Prostate gland (tissue), 2 donors: ENCODE measurements at regions not wholly inside any gene's neighbourhood (a gene's known extent, or its start where the extent isn't known, plus 50 kb on each side); places are given as distances from the start of the nearest gene placed in this dataset.

ENCODE experiments used
- DNase-seq: peaks from one replicate; pipeline ENCODE4 v3.0.0-alpha.2; 2019; ENCODE audit warnings: low spot score
- H3K27ac ChIP-seq, 2 donors: fragments of 200-600 bp; sonication (generic); 2 replicates each; pipeline ENCODE4 v1.5.1; 2017 to 2019
- H3K27me3 ChIP-seq: fragments of 200-600 bp; sonication (generic); replicated peaks from 2 replicates; pipeline ENCODE4 v1.5.1; 2019; ENCODE audit not compliant: insufficient read depth
- H3K36me3 ChIP-seq, 2 donors: fragments of 200-600 bp; sonication (generic); 1 replicate in 1 of 2; 2 replicates in 1 of 2; pipeline versions ENCODE4 v1.5.1 to v1.8.1; 2017 to 2019
- H3K4me1 ChIP-seq: fragments of 200-600 bp; sonication (generic); replicated peaks from 2 replicates; pipeline ENCODE4 v1.5.1; 2019
- H3K4me3 ChIP-seq, 2 donors: fragments of 200-600 bp; sonication (generic); 2 replicates each; pipeline ENCODE4 v1.5.1; 2017 to 2019
- H3K9me3 ChIP-seq: fragments of 200-600 bp; sonication (generic); 2 replicates; pipeline ENCODE4 v1.5.1; 2017
- POLR2A ChIP-seq: fragments of 450-650 bp; IDR thresholded peaks from one replicate; pipeline ENCODE4 v1.6.1; 2016; ENCODE audit warnings: antibody characterized with exemption, mild to moderate bottlenecking
- POLR2AphosphoS5 ChIP-seq: sonication (generic); formaldehyde crosslinking; IDR thresholded peaks from one replicate; pipeline ENCODE4 v1.6.1; 2017; ENCODE audit warnings: antibody characterized with exemption
- WGBS: methylation state at CpG from one replicate; pipeline ENCODE4 v1.1.5; 2018; 5-methylcytosine and 5-hydroxymethylcytosine counted together
- intact Hi-C: fragments of 100-400 bp; cut with DNase I; formaldehyde crosslinking; loops from one replicate; pipeline ENCODE4 v1.14.2; 2022
- TF ChIP-seq, protein P1 (sequence below), 4 experiments: fragments of 200-600 bp in 2 of 4; fragments of 450-650 bp in 2 of 4; sonication (generic) in 2 of 4; IDR thresholded peaks; 1 replicate in 3 of 4; 2 replicates in 1 of 4; pipeline ENCODE4 v1.5.1; 2016 to 2019; ENCODE audit warnings: antibody characterized with exemption in 4 of 4, mild to moderate bottlenecking in 2 of 4, moderate library complexity in 2 of 4

DNA sequence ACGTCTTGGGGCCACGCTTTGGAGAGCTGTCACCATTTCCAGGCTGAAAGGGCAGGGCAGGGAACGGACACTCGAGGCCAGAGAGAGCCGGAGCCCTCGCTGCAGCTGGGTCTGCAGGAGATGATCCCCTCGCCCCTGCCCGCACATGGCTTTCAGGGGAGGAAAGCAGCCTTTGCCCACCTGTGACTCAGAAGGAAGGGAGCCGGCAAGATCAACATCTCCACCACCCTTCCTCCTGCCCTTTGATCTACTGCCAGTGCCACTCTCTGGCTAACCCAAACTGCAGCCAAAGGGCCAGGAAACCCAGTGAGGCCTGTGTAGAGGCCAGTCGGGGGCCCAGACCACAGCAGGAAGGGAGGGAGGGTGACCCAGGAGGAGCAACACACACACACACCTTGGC, 137.1 kb upstream of the ERCC6L2 start:
- WGBS, result 92% methylated on average over 10 of the region's 10 CpGs
- DNase-seq, result no peak
- Histone ChIP-seq H3K9me3 (no peaks in the 10 kb centered on the region), H3K4me1 (no peaks in the 10 kb centered on the region), H3K27ac (no peak overlapping the region), H3K27me3 (no peaks in the 10 kb centered on the region), H3K4me3 (no peak overlapping the region), H3K36me3 (no peaks in the 10 kb centered on the region)
- TF ChIP-seq POLR2A (no peak), POLR2AphosphoS5 (no peak)
- TF ChIP-seq, protein P1, sequence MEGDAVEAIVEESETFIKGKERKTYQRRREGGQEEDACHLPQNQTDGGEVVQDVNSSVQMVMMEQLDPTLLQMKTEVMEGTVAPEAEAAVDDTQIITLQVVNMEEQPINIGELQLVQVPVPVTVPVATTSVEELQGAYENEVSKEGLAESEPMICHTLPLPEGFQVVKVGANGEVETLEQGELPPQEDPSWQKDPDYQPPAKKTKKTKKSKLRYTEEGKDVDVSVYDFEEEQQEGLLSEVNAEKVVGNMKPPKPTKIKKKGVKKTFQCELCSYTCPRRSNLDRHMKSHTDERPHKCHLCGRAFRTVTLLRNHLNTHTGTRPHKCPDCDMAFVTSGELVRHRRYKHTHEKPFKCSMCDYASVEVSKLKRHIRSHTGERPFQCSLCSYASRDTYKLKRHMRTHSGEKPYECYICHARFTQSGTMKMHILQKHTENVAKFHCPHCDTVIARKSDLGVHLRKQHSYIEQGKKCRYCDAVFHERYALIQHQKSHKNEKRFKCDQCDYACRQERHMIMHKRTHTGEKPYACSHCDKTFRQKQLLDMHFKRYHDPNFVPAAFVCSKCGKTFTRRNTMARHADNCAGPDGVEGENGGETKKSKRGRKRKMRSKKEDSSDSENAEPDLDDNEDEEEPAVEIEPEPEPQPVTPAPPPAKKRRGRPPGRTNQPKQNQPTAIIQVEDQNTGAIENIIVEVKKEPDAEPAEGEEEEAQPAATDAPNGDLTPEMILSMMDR (IDR thresholded peaks at IDR 0.05), result no peak
- intact Hi-C loops, result no loop called here

DNA sequence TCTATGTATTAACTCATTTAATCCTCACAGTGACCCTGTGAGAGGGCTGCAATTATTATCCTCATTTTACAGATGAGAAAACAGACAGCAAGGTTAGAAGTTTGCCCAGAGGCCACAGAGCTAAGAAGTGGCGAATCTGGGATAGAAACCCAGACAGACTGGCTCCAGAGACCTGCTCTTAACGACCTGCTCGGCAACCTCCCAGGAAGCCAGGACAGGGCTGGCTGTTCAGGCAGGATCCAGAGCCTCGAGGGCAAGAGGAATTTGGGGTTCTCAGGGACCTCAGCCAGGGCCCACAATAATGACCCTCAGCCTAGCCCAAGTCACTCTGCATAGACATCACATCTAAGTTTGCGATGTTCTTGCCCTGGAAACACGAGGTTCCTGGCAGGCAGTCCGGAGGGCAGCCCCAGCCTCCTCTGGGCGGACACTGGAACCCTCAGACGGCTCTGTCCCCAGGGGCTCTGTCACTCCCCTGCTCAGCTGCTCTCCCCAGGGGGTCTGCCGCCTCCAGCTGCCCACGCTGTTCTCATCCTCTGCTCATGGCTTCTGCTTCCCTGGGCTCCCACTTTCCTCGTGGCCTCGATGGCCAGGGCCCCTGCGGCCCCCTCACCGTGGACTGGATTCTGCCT, 138.5 kb upstream of the ERCC6L2 start:
- no peak for TF ChIP-seq POLR2AphosphoS5
- no peak for TF ChIP-seq POLR2A
- TF ChIP-seq, protein P1 (IDR thresholded peaks at IDR 0.05), result no peak
- WGBS, result 67% methylated on average over 15 of the region's 15 CpGs
- no peak overlapping the region for H3K27ac ChIP-seq
- H3K36me3 ChIP-seq, result no peaks in the 10 kb centered on the region
- no peak overlapping the region for H3K4me3 ChIP-seq
- intact Hi-C loops, result no loop called here
- no peaks in the 10 kb centered on the region for H3K4me1 ChIP-seq
- no peak for DNase-seq
- no peaks in the 10 kb centered on the region for H3K27me3 ChIP-seq
- H3K9me3 ChIP-seq, result no peaks in the 10 kb centered on the region

GRCh38 chr9:95736370-95736769, 139.1 kb upstream of the ERCC6L2 start:
- 95% methylated on average over 5 of the region's 5 CpGs for WGBS
- Histone ChIP-seq H3K4me1 (no peaks in the 10 kb centered on the region), H3K9me3 (no peaks in the 10 kb centered on the region), H3K27me3 (no peaks in the 10 kb centered on the region), H3K27ac (no peak overlapping the region), H3K36me3 (no peaks in the 10 kb centered on the region), H3K4me3 (no peak overlapping the region)
- no peak for DNase-seq
- TF ChIP-seq POLR2A (no peak), POLR2AphosphoS5 (no peak)
- TF ChIP-seq, protein P1 (IDR thresholded peaks at IDR 0.05), result no peak
- intact Hi-C loops, result no loop called here

DNA sequence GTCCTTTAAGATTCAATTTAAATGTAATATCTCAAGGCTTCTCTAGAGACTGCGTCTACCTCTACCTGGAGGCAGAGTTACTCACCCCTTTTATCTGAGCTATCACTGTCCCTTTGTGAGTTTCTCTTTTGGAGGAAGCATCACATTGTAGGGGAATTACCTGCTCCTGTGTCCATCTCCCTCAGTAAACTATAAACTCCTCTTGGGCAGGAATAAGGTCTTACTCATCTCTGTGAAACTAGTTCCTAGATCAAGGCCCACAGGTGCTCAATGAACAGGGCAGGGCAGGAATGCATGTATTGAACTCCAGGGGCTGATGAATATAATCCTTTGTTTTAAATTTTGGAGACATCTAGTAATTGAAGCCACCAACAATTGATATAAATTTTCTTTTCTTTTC, 139.8 kb upstream of the ERCC6L2 start:
- Histone ChIP-seq H3K36me3 (no peaks in the 10 kb centered on the region), H3K4me1 (no peaks in the 10 kb centered on the region), H3K27ac (no peak overlapping the region), H3K27me3 (no peaks in the 10 kb centered on the region), H3K4me3 (no peak overlapping the region), H3K9me3 (no peaks in the 10 kb centered on the region)
- intact Hi-C loops, result no loop called here
- WGBS, result 95% methylated on average over 1 of the region's 1 CpG
- DNase-seq, result no peak
- no peak for TF ChIP-seq POLR2AphosphoS5
- TF ChIP-seq POLR2A, result no peak
- TF ChIP-seq, protein P1 (IDR thresholded peaks at IDR 0.05), result no peak
